HFFc6 (cell line): ENCODE measurements at regions not wholly inside any gene's neighbourhood (a gene's known extent, or its start where the extent isn't known, plus 50 kb on each side); places are given as distances from the start of the nearest gene placed in this dataset.

Experiments
- DNase-seq: peaks from one replicate; pipeline ENCODE4 v3.0.0-alpha.2; 2018
- H3K27ac Mint-ChIP-seq: 2 replicates; pipeline ENCODE4 v1.8.0; 2020; ENCODE audit warnings: mild to moderate bottlenecking, mixed read lengths
- H3K27me3 Mint-ChIP-seq: 2 replicates; pipeline ENCODE4 v1.8.0; 2021; ENCODE audit warnings: mild to moderate bottlenecking, moderate library complexity, mixed read lengths; ENCODE audit not compliant: insufficient read depth
- H3K36me3 Mint-ChIP-seq: 2 replicates; pipeline ENCODE4 v1.8.0; 2021; ENCODE audit warnings: low read depth, mixed read lengths
- H3K4me1 Mint-ChIP-seq: 2 replicates; pipeline ENCODE4 v1.8.0; 2020; ENCODE audit warnings: low read depth, mixed read lengths
- H3K4me3 Mint-ChIP-seq: 2 replicates; pipeline ENCODE4 v1.8.0; 2020; ENCODE audit warnings: mild to moderate bottlenecking, moderate library complexity, mixed read lengths
- H3K9me3 Mint-ChIP-seq: 2 replicates; pipeline ENCODE4 v1.8.0; 2020; ENCODE audit warnings: mild to moderate bottlenecking, mixed read lengths
- CTCF ChIP-seq: fragments of 200-600 bp; sonication (generic); IDR thresholded peaks from 2 replicates; pipeline ENCODE4 v1.5.0; 2021; ENCODE audit warnings: antibody characterized with exemption, mild to moderate bottlenecking

GRCh38 chr18:34370704-34371395 is 146.1 kb upstream of the NOL4 start:
- Mint-ChIP-seq H3K4me1 (no peaks in the 10 kb centered on the region), H3K36me3 (no peaks in the 10 kb centered on the region), H3K27ac (no peak overlapping the region), H3K27me3 (peaks cover 2% of the 10 kb centered on the region; the same call in 1 of the 2 replicates), H3K4me3 (no peak overlapping the region), H3K9me3 (peaks cover 36% of the 10 kb centered on the region)
- no peak for DNase-seq
- TF ChIP-seq CTCF: no peak

DNA sequence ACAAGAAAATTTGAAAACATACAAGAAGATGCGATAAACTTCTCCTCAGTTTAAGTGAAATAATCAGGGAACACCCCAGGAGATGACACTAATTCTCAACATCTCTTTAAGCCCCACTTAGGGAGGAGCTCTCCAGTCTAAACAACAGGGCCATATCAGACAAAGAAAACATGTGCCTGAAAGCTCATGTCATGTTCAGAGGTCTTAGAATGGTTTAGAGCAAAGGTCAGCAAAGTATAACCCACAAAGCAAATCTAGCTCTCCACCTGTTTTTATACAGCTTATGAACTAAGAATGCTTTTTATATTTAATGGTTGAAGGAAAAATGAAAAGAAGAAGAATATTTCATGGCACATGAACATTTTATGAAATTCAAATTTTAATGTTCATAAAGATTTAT is 155.6 kb upstream of the NOL4 start:
- H3K27ac Mint-ChIP-seq: no peak overlapping the region
- H3K9me3 Mint-ChIP-seq: peaks cover 23% of the 10 kb centered on the region
- DNase-seq: no peak
- H3K4me3 Mint-ChIP-seq: no peak overlapping the region
- no peaks in the 10 kb centered on the region for H3K4me1 Mint-ChIP-seq
- H3K36me3 Mint-ChIP-seq: no peaks in the 10 kb centered on the region
- no peaks in the 10 kb centered on the region for H3K27me3 Mint-ChIP-seq
- TF ChIP-seq CTCF: no peak

DNA sequence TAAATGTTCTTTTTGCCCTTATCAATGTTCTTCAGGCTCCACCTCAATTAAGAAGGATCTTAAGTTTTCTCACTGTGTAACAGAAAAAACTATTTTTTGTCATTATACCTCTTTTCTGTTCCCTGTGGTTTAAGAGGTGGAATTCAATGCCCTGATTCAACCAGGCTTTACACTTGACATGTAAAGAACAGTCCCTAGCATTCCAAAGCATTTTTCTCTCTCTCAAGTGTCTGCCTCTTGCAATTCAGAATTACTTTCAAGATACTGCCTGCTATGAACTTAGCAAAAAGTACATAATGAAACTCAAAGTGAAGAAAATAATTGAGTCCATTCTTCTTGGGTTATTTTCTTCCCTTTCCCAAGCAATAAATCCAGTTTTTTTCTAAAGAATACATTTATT is 160.6 kb upstream of the NOL4 start:
- H3K4me1 Mint-ChIP-seq: no peaks in the 10 kb centered on the region
- no peak overlapping the region for H3K27ac Mint-ChIP-seq
- H3K9me3 Mint-ChIP-seq: peaks cover 36% of the 10 kb centered on the region

GRCh38 chr18:34386803-34387202 is 162.1 kb upstream of the NOL4 start:
- Mint-ChIP-seq H3K4me1 (no peaks in the 10 kb centered on the region), H3K9me3 (peaks cover 33% of the 10 kb centered on the region), H3K27me3 (no peaks in the 10 kb centered on the region), H3K4me3 (no peak overlapping the region), H3K36me3 (no peaks in the 10 kb centered on the region), H3K27ac (no peak overlapping the region)
- no peak for DNase-seq
- no peak for TF ChIP-seq CTCF

More for the DNA sequence above, 160.6 kb upstream of the NOL4 start:
- Mint-ChIP-seq H3K4me3 (no peak overlapping the region), H3K36me3 (no peaks in the 10 kb centered on the region), H3K27me3 (no peaks in the 10 kb centered on the region)
- DNase-seq: no peak
- no peak for TF ChIP-seq CTCF

DNA sequence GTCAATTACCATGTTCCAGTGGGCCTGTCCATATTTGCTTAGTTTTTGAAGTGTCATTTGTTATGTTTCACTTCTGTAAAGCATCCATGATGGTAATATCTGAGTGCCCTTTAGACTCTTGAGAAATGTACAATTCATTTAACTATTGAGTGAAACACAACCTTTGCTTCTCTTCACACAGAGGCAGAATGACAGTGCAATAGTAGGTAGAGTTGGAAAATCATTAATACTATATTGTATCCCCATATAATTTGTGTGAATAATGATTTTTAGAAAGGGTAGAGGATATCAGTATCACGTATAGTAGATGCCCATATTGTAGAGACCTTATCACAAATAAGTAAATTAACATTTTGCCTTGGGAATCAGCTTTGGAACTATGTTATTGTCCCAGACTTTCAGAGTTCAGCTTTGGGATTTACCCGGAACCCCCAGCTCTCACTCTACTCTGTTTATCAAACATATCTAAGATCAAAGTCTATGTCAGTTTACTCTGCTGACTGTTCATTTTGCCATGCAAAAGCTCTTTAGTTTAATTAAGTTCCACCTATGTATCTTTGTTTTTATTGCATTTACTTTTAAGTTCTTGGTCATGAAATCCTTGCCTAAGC is 172.7 kb upstream of the NOL4 start:
- H3K4me1 Mint-ChIP-seq: no peaks in the 10 kb centered on the region
- H3K27me3 Mint-ChIP-seq: no peaks in the 10 kb centered on the region
- no peak overlapping the region for H3K4me3 Mint-ChIP-seq
- TF ChIP-seq CTCF: no peak
- DNase-seq: no peak
- no peaks in the 10 kb centered on the region for H3K36me3 Mint-ChIP-seq
- no peak overlapping the region for H3K27ac Mint-ChIP-seq
- peaks cover 37% of the 10 kb centered on the region for H3K9me3 Mint-ChIP-seq
